ENCODE measurements at regions not wholly inside any gene's neighbourhood (a gene's known extent, or its start where the extent isn't known, plus 50 kb on each side); places are given as distances from the start of the nearest gene placed in this dataset.

DNA sequence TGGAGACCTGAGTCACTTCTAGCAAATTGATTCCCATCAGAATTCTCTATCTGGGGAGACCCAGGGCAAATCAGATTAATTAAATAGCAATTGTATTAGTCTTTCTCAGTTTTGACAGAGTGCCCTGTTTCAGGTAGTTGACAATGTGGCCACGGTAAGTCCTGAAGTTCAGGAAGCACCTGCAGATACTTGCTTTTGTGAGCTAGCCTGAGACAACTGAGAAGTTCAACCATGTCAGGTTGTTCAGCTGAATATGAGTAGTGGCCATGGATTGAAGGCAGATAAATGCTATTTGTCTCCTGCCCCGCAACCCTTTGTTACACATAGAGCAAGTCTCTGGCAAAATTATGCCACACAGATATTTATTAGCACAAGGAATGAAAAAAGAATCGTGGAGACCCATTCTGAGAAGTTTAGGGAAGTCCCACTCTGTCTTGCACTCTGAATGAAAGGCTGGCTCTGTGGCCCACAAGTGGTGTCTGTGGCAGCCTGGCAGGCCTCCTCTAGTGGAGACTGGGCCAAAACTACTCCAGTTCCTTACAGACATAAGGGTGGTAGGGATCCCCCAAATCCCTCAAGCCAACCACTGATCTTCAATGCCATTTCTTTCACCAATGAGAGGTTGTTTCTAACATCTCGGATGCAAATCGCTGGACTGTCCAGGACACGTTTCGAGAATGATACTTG is 61.3 kb downstream of the POU3F3 start:
- TF ChIP-seq POLR2A (IDR thresholded peaks at IDR 0.05; ENCODE audit: low read depth, low read length): no peak
- TF ChIP-seq TAF1 (IDR thresholded peaks at IDR 0.05; ENCODE audit: borderline replicate concordance, low read depth, low read length): no peak
